COLO829 (cell line): ENCODE measurements at regions not wholly inside any gene's neighbourhood (a gene's known extent, or its start where the extent isn't known, plus 50 kb on each side); places are given as distances from the start of the nearest gene placed in this dataset.

Source experiments
- DNase-seq: peaks from one replicate; pipeline ENCODE4 v3.0.0; 2012; ENCODE audit warnings: low spot score

GRCh38 chr20:59403962-59404314 lies 103.5 kb downstream of the EDN3 start:
- no peak for DNase-seq

DNA sequence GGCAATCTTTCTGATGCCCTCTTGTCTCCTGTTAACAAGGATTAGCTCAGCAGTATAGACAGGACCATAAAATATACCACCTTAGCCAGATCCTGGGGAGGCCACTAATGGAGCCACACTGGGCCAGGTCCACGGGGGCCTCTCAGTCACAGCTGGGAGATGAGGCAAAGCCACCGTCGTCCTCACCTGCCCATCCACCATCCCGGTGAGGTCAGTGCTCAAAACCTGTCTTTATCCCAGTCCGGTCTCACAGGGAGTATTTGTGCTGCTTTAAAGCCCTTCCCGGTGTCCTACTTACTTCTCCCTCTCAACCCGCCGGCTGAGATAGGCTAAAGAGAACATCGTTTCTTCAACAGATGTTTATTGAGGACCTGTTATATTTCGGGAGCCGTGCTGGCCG lies 104.3 kb downstream of the EDN3 start:
- DNase-seq: no peak

- no peak for DNase-seq
Observed at GRCh38 chr20:59405226-59406200, 105.1 kb downstream of the EDN3 start.

GRCh38 chr20:59406446-59406845 lies 106.0 kb downstream of the EDN3 start:
- DNase-seq: no peak

DNA sequence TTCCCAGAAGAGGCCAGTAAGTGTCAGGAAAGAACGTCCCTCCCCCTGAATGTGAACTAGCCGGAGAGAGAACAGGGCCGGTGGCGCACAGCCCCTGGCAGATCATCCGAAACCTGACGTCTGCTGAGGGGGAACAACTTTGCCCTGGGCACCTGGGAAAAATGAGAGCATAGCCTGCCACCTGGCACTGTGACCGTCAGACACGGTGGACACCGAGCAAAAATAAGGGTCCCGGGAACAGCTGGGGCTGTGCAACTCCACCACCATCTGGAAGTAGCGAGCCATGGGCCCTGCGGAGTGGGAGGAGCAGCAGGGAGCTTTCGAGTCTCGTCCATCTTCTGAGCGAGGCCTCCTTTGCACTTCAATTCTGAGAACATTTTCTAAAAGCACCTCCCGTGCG lies 110.8 kb downstream of the EDN3 start:
- no peak for DNase-seq

GRCh38 chr20:59411589-59411988 lies 111.2 kb downstream of the EDN3 start:
- DNase-seq: no peak

DNA sequence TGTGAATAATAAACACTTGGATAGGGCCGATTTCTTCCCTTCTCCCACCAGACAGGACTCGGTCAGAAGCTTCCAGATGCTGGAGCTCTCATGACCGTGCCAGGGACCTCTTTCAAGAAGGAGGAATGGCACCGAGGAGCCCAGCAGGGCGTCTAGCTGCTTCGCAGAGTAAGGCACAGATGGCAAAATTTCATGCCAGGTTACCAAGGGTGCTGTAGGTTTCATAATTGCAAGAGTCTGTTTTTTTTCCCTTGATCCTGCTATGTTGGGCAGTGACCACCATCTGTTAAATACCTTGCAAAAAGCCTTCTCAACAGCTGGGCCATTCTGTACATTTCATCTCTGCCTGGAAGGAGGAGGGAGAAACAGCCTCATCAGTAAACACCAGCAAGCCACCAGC lies 111.8 kb downstream of the EDN3 start:
- DNase-seq: no peak

DNA sequence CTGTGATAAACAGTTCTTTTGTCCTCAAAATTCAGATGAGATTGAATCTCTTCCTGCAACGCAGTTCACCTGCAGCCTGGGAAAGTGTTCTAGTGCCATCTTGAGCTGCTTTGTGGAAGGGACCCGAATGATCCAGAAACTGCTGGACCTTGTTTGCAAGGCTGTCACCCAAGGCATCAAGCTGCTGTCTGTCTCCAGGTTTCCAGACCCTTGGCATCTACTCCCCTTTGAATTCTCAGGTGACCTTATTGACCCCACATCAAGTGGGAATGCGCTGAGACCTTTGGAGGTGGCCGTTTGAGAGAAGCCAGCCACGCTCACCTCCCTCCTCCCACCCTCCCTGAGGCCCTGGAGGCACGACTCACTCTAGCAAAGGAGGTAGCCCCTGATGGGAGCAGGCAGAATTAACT lies 112.5 kb downstream of the EDN3 start:
- peak; percentile 45 for DNase-seq

- DNase-seq: no peak
Observed at GRCh38 chr20:59413326-59413865, 113.0 kb downstream of the EDN3 start.

GRCh38 chr20:59414936-59415623 lies 114.7 kb downstream of the EDN3 start:
- no peak for DNase-seq

DNA sequence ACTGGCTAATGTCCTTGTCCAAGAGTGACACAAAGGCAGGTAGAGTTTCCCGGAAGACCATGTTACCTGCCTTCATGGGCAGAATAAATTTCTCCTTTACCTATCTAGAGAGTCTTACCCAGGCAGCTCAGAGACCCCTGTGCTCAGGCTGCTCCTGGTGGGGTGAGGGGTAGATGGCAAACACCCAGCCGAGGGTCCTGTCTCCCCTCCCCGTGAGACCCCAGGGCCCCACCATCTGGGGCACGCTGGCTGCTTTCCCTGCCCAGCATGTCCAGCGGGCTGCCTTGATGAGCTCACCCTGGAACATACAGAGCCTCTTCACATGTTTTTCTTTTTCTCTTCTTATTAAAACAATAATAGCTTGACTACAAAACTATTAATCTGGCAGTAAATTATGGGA lies 116.5 kb downstream of the EDN3 start:
- DNase-seq: no peak

DNA sequence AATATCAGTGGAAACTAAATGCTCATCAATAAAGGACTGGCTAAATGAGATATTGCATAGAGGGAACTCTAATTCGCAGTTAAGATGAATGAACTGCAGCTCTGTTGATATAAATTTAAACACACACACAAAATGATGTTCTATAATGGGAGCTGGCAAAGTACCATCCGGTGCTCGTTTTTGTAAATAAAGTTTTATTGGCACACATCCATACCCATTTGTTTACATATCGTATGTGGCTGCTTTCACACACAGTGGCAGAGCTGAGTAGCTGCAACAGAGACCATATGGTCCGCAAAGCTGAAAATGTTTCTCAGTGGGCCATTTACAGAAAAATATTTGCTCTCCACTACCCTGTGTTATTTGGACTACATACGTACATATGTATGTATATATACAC lies 120.7 kb downstream of the EDN3 start:
- no peak for DNase-seq

DNA sequence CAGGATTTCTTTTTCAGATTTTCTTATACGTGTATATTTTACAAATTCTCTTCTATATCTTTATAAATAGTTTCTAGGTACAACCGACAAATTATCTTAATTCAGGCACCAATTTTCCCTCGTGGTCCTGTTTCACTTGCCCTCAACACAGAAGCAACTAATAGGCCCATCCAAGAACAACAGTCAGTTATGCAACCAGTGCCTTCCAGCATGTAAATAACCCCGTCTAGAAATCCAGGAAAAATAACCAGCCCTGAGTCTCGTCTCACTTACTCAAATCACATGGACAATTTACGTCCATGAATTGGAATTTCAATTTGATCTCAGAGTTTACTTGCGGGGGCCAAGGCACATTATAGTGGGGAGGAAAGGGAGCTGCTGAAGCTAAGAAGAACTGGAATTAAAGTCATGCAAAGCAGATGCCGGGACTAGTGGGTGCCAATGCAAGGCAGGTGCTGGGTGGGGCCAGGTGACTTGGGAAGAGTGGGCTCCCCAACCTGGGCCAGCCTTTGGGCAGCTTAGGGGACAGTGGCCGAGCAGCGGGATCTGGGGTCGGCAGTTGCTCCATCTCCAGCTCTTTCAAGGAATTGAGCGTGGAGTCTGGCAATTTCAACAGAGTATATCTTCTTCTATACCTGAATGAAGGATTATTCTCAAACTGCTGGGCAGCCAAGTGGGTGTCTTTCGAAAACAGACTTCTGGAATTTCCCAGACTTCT lies 121.7 kb downstream of the EDN3 start:
- DNase-seq: no peak

DNA sequence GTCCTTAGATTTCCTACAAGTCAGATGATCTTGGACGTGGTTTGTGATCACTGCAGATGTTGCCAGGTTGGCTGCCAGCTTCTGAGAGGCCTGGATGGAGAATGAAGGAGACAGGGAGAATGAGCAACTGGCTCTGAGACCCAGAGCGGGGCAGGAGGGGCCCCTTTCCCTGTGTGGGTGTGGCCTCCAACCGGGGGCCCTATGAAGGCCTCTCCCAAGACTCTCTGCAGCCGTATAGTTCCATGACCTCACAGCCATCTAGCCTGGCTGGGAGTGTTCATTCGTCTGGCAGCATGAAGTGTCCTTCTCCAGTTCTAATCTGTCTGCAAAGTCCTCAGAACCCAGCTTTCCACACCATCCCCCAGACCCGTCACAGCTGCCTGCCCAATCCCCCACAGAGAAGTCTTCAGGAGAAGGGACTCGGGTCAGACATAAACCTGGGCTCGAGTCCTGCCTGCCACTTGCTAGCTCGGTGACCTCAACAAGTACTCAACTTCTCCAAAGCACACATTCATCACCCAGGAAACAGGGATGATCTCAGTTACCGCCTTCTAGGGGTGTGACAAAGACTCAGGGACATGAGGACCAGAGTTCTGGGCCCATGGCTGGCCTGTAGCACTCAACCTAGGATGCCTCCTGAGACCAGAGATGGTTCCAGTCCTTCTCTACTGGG lies 122.6 kb downstream of the EDN3 start:
- no peak for DNase-seq

- no peak for DNase-seq
Observed at GRCh38 chr20:59424976-59425375, 124.6 kb downstream of the EDN3 start.

DNA sequence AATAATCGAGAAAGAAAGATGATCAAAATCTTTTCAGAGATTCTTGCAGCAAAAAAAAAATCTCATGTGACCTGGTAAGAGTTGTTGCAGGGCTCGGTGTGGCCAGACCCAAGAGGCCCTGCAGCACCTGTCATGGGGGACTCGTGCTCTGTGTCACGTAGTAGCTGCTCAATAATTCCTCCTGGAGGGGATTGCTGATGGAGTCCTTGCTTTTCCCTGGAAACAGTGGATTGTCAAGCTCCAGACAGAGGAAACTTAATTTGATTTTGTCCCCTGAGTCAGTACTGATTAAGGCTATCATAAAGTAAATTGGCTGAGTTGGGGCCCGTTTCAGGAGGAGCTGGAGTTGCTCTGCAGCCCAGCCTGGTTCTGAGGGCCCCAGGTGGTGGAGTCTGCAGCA lies 125.2 kb downstream of the EDN3 start:
- no peak for DNase-seq

DNA sequence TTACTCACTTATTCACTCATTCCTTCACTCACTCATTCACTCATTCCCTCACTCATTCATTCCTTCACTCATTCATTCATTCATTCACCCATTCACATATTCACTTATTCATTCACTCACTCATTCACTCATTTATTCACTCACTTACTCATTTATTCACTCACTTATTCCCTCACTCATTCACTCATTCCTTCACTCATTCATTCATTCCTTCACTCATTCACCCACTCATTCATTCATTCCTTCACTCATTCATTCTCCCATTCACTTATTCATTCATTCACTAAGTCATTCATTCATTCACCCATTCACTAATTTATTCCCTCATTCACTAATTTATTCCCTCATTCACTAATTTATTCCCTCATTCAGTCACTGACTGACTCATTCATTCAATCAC lies 127.6 kb downstream of the EDN3 start:
- DNase-seq: no peak

GRCh38 chr20:59428441-59429205 lies 128.2 kb downstream of the EDN3 start:
- no peak for DNase-seq

GRCh38 chr20:59429396-59429795 lies 129.0 kb downstream of the EDN3 start:
- DNase-seq: peak; percentile 36

DNA sequence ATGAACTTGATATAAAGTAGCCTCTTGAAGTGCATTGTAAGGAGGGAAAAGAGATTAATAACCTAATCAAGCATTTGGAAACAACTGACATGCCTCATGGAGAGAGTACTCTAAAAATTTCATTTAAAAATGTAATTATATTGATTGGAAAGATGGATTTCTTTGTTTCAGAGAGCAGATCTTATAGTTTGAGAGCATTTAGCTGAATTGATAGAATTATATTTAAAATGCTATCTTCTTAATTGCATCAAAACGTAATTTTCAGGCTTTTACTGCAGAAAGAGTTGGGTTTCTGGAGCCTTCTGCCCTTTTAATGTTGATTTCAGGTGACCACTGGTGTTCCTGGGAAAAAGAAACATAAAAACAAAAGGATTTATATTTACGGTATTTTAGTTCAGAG lies 130.6 kb downstream of the EDN3 start:
- no peak for DNase-seq

- DNase-seq: peak; percentile 53
Observed at GRCh38 chr20:59434960-59435359, 134.5 kb downstream of the EDN3 start.
